B cell (primary cell): ENCODE measurements at regions not wholly inside any gene's neighbourhood (a gene's known extent, or its start where the extent isn't known, plus 50 kb on each side); places are given as distances from the start of the nearest gene placed in this dataset.

ENCODE experiments used
- EZH2 ChIP-seq: IDR thresholded peaks from 2 replicates; pipeline ENCODE4 v1.6.1; 2012; ENCODE audit warnings: borderline replicate concordance, low read depth, mild to moderate bottlenecking, moderate library complexity, low read length; ENCODE audit not compliant: insufficient read depth, poor library complexity, severe bottlenecking
- TF ChIP-seq, protein P1 (sequence below): fragments of 200-600 bp; IDR thresholded peaks from one replicate; pipeline ENCODE4 v1.8.0; 2022; ENCODE audit warnings: antibody characterized with exemption, mild to moderate bottlenecking

- TF ChIP-seq, protein P1, sequence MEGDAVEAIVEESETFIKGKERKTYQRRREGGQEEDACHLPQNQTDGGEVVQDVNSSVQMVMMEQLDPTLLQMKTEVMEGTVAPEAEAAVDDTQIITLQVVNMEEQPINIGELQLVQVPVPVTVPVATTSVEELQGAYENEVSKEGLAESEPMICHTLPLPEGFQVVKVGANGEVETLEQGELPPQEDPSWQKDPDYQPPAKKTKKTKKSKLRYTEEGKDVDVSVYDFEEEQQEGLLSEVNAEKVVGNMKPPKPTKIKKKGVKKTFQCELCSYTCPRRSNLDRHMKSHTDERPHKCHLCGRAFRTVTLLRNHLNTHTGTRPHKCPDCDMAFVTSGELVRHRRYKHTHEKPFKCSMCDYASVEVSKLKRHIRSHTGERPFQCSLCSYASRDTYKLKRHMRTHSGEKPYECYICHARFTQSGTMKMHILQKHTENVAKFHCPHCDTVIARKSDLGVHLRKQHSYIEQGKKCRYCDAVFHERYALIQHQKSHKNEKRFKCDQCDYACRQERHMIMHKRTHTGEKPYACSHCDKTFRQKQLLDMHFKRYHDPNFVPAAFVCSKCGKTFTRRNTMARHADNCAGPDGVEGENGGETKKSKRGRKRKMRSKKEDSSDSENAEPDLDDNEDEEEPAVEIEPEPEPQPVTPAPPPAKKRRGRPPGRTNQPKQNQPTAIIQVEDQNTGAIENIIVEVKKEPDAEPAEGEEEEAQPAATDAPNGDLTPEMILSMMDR: no peak
- TF ChIP-seq EZH2: no peak
These were observed 1020.4 kb downstream of the CDH18 start for GRCh38 chr5:18967637-18968036.
